NB4 (cell line): ENCODE measurements at regions not wholly inside any gene's neighbourhood (a gene's known extent, or its start where the extent isn't known, plus 50 kb on each side); places are given as distances from the start of the nearest gene placed in this dataset.

Experiments
- DNase-seq: peaks from one replicate; pipeline ENCODE4 v3.0.0; 2010; ENCODE audit warnings: low read depth
- H3K4me3 ChIP-seq: one replicate; pipeline ENCODE4 v1.5.1; 2011; ENCODE audit warnings: mild to moderate bottlenecking, low read depth, low read length, moderate library complexity
- MAX ChIP-seq: IDR thresholded peaks from 2 replicates; pipeline ENCODE4 v1.6.1; 2011; ENCODE audit warnings: low read depth, low read length
- MYC ChIP-seq: IDR thresholded peaks from 2 replicates; pipeline ENCODE4 v1.6.1; 2011; ENCODE audit warnings: low read depth, low read length
- POLR2A ChIP-seq: IDR thresholded peaks from 2 replicates; pipeline ENCODE4 v1.6.1; 2011; ENCODE audit warnings: mild to moderate bottlenecking; ENCODE audit not compliant: insufficient read length; ENCODE audit errors: extremely low read depth
- TF ChIP-seq, protein P1 (sequence below): IDR thresholded peaks from one replicate; pipeline ENCODE4 v1.5.1; 2012; ENCODE audit warnings: low read depth, low read length

GRCh38 chr4:82192017-82192673 is 181.6 kb downstream of the HNRNPD start:
- TF ChIP-seq, protein P1, sequence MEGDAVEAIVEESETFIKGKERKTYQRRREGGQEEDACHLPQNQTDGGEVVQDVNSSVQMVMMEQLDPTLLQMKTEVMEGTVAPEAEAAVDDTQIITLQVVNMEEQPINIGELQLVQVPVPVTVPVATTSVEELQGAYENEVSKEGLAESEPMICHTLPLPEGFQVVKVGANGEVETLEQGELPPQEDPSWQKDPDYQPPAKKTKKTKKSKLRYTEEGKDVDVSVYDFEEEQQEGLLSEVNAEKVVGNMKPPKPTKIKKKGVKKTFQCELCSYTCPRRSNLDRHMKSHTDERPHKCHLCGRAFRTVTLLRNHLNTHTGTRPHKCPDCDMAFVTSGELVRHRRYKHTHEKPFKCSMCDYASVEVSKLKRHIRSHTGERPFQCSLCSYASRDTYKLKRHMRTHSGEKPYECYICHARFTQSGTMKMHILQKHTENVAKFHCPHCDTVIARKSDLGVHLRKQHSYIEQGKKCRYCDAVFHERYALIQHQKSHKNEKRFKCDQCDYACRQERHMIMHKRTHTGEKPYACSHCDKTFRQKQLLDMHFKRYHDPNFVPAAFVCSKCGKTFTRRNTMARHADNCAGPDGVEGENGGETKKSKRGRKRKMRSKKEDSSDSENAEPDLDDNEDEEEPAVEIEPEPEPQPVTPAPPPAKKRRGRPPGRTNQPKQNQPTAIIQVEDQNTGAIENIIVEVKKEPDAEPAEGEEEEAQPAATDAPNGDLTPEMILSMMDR, result no peak
- TF ChIP-seq POLR2A (no peak), MAX (no peak), MYC (no peak)
- H3K4me3 ChIP-seq, result no peak overlapping the region
- no peak for DNase-seq

DNA sequence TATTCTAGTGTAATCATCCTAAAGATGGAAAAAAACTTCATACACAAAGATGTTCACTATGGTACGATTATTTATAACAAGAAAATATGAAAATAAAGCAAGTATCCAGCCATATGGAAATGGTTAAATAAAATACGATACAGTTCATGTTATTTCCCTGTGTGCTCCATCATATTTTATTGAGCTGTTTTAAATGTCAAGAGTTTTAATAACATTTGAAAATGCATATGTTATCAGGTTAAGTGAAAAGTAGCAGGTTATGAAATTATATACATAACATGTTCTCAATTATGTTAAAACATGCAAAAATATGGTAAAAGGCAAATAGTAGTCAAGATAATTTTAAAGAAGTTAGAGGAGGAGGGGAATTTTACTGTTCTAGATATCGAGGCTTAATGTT is 192.0 kb downstream of the HNRNPD start:
- no peak for DNase-seq
- TF ChIP-seq, protein P1, result no peak
- TF ChIP-seq MAX (no peak), MYC (no peak), POLR2A (no peak)
- H3K4me3 ChIP-seq, result no peak overlapping the region

DNA sequence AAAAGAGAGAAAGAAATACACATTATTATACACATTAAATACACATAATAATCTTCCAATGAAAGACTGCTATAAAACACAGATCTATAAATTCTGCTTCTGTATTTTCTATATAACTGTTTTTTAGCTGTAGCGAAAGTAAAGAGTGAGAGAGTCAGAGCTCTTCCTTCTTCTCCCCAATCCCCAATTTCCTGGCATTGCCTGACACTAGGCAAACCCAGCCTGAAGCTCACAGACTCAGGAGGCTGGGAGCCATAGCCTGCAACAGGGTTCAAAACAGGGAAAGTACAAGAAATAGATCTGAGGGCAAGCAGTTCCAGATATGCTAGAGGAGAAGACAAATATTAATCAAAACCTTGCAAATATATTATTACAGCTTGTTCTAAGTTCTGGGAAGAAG is 201.6 kb downstream of the HNRNPD start:
- TF ChIP-seq POLR2A (no peak), MAX (no peak), MYC (no peak)
- TF ChIP-seq, protein P1, result no peak

GRCh38 chr4:82171531-82172155 is 202.1 kb downstream of the HNRNPD start:
- TF ChIP-seq MAX (no peak), POLR2A (no peak), MYC (no peak)
- TF ChIP-seq, protein P1, result no peak
- DNase-seq, result no peak
- no peak overlapping the region for H3K4me3 ChIP-seq

More for the DNA sequence above, 201.6 kb downstream of the HNRNPD start:
- DNase-seq, result no peak
- no peak overlapping the region for H3K4me3 ChIP-seq

DNA sequence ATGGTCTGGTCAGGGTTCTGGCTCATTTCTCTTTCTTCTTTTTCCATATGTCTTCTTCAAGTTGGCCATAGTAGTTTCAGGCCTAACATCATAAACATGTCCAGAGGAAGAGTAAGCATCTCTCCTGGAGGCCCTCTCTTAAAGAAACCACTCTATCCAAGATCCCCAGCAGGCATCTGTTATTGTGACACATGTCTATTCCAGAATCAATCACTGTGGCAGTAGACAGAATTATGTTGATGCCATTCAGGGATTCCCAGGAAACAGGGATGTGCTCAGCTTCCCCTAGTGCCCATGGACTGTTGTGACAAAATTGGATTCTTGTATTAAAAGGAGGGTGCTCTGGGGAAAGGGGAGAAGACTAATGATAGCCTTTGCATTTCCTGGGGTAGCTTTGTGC is 224.0 kb downstream of the HNRNPD start:
- TF ChIP-seq MYC (no peak), MAX (no peak), POLR2A (no peak)
- TF ChIP-seq, protein P1, result no peak
- no peak for DNase-seq
- H3K4me3 ChIP-seq, result no peak overlapping the region
